Fibroblast of gingiva (primary cell): ENCODE measurements at regions not wholly inside any gene's neighbourhood (a gene's known extent, or its start where the extent isn't known, plus 50 kb on each side); places are given as distances from the start of the nearest gene placed in this dataset.

Source experiments
- DNase-seq: peaks from one replicate; pipeline ENCODE4 v3.0.0-alpha.2; 2011; ENCODE audit warnings: low read depth

GRCh38 chr4:136412708-136413107, 1119.6 kb downstream of the PCDH18 start:
- DNase-seq, result peak; percentile 42

DNA sequence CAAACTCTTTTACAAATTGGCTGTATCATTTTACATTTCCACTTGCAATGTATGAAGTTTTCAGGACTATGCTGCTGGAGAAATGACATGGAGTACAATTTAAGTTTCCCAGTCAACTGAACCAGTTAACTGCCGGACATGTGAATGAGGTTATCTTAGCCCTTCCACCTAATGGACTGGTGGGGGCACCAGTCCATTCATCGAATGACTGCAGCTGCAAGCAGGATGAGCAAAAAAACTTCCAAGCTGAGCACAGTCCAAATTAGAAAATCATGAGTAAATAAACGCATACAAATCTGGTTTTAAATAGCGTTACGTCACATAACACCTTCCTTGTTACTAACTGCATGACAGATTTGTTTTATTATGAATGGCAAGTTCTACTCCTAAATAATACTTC, 1131.5 kb downstream of the PCDH18 start:
- no peak for DNase-seq

DNA sequence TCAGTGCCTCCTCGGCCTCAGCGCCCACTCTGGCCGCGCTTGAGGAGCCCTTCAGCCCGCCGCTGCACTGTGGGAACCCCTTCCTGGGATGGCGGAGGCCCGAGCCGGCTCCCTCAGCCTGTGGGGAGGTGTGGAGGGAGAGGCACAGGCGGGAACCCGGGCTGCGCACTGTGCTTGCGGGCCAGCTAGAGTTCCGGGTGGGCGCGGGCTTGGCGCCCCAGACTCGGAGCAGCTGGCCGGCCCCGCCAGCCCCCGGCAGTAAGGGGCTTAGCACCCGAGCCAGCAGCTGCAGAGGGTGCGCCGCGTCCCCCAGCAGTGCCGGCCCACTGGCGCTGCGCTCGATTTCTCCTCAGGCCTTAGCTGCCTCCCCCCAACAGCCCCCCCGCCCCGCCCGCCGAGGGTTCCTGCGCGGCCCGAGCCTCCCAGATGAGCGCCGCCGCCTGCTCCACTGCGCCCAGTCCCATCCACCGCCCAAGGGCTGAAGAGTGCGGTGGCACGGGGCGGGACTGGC, 1137.0 kb downstream of the PCDH18 start:
- DNase-seq, result no peak

- DNase-seq, result peak; percentile 65
Observed at GRCh38 chr4:136392576-136392975, 1139.7 kb downstream of the PCDH18 start.

DNA sequence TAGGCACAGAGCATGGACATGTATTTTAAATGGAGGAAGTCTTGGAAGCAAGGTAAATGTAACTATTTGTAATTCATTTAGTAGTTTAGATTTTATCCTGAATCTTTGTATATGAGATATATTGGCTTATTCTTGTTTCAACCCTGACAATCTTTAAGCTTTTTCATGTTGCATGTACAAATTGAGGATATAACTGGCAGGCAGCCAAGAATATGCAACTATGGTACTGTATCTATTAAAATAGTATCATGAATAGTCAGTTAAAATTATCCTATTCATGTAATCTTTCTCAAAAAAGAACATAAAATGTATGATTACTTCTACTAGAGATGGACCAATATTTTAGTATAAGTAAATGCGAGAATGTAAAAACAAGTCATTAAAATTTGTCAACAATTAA, 1141.5 kb downstream of the PCDH18 start:
- no peak for DNase-seq

GRCh38 chr4:136383082-136383481, 1149.2 kb downstream of the PCDH18 start:
- DNase-seq, result no peak

- DNase-seq, result no peak
Observed at GRCh38 chr4:136371231-136371630, 1161.1 kb downstream of the PCDH18 start.

DNA sequence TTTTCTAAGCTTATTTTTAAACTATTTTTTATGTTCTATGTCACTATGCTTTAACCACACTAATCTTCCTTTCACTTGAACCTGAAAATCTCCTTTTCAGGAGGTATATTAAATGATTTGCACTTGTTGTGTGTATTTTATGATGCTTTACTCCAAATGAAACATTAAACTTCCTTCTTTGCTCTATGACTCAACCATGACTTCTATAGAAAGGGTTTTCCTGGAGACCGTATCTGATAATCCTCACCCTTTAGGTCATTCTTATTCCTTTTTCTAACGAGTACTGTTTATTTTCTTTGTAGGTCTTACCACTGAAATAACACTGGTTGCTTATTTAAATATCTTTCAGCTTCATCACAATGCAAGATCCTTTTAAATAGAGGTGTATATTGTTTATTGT, 1163.2 kb downstream of the PCDH18 start:
- DNase-seq, result no peak

DNA sequence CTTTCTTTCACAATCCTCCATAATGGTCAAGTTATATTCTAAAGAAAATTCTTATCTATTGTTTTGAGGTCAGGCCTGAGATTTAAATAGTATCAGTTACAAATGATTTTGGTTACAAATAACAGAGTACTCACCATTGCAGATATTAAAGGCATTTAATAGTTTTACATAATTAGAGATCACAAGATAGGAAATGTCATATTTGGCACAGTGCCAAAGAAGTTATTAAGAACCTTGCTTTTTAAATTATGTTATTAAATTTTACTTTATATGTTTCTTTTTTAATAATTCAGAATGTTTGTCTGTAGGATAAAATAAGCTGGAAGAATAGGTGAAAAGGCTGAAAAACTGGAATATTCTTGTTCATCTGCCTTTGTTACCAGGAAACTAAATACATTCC, 1174.7 kb downstream of the PCDH18 start:
- DNase-seq, result no peak

DNA sequence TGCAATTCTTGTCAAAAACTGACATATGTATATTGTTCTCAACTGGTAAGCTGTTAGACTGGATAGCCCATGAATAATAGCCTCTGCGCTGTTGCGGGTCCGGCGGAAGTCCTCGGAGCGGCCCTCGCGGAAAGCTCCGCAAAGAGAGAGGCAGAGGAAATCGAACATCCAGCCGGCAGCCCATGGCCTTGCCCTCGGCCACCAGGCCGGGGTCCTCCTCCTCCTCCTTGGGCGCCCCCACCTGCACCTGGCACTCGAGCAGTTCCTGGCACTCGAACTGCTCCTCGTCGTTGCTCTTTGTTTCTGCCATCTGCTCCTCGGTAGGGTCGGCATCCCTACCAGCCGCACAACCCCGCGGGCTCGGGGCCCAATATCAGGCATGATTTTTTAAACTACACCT, 1176.3 kb downstream of the PCDH18 start:
- DNase-seq, result no peak

DNA sequence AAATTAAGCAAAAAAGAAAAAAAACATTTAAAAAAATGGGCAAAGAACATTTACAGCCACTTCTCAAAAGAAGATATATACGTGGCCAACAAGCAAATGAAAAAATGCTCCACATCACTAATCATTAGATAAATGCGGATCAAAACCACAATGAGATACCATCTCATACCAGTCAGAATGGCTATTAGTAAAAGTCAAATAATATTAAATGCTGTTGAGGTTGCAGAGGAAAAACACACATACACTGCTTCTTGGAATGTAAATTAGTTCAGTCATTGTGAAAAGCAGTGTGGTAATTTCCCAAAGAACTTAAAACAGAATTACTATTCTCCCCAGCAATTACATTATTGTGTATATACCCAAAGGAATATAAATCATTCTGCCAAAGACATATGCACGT, 1189.0 kb downstream of the PCDH18 start:
- DNase-seq, result peak; percentile 3

DNA sequence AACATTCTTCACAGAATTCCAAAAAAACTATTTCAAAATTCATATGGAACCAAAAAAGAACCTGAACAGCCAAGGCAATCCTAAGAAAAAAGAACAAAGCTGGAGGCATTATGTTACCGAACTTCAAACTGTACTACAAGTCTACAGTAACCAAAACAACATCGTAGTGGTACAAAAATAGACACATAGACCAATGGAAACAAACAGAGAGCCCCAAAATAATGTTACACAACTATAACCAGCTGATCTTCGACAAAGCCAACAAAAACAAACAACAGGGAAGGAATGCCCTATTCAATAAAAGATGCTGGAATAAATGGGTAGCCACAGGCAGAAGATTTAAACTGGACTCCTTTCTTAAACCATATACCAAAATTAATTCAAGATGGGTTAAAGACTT, 1189.6 kb downstream of the PCDH18 start:
- peak; percentile 91 for DNase-seq

DNA sequence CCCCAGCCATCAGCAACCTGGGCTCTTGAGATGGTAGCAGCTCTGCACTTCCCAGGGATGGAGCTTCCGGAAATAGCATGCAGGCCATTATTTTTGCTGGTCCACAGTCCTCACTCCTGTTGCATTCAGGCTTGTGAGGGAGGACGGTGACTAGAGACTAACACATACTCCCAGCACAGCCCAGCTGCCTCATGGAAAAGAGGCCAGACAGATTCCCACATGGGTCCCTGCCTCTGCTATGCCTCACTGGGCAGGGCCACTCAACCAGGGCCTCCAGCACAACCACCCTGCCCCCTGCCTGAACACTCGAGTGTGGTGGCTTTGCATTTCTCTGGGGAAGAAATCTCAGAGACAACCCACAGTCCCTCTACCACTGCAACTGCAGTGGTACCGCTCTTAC, 1195.1 kb downstream of the PCDH18 start:
- DNase-seq, result no peak

DNA sequence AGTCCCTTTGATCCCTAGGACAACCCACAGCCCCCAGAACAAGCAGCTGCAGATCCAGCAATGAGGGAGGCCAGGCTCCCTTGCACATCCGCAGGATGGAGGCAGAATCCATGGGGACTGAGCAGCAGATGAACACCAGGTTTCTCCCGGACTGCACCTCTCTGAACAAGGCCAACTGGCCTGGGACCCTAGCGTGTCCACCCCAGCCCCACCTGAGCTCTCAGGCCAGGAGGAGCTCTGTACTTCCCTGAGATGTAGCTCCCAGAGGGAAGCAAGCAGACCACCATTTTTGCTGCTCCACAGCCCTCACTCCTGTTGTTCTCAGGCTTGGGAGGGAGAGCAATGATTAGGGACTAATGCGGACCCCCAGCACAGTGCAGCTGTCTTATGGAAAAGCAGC, 1195.8 kb downstream of the PCDH18 start:
- DNase-seq, result no peak

- no peak for DNase-seq
Observed at GRCh38 chr4:136329042-136329662, 1203.1 kb downstream of the PCDH18 start.

DNA sequence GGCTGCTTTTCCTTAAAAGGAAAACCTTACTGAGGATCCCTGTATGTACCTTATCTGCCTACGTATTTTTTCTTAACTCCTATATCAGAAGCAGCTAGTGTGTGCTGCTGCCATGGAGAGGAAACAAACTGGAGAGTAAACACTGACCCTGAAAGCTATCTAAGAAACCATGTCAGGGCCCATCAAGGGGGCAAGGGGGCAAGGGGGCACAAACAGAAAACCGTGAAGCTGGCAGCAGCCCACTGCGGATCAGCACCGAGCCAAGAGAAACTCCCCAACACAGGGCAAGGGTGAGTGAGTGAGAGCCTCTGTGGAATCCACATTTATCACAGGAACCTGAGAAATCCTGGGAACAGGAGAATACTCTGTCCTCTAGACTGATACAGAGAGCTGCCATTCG, 1204.2 kb downstream of the PCDH18 start:
- no peak for DNase-seq

- no peak for DNase-seq
Observed at GRCh38 chr4:136320465-136320813, 1211.9 kb downstream of the PCDH18 start.

- DNase-seq, result no peak
Observed at GRCh38 chr4:136319789-136320464, 1212.4 kb downstream of the PCDH18 start.

DNA sequence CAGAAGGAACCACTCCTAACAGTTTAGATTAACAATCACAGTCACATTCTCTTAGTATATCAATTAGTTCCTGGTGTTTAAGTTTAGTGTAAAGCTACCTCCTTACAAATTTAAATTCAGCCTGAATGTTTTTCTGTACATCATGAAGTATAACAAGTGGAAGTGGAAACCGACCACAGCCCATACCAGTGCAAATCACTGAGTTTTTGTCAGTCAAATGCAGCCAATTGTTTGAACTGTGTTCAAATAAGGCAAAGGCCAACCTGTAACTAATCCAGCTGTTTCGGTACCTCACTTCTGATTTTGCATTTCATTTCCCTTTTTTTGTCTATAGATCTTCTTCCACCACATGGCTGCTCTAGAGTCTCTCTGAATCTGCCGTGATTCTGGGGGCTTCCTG, 1215.3 kb downstream of the PCDH18 start:
- DNase-seq, result no peak

GRCh38 chr4:136314686-136315085, 1217.6 kb downstream of the PCDH18 start:
- no peak for DNase-seq

GRCh38 chr4:136311774-136312173, 1220.5 kb downstream of the PCDH18 start:
- no peak for DNase-seq

- DNase-seq, result no peak
Observed at GRCh38 chr4:136307765-136308164, 1224.5 kb downstream of the PCDH18 start.

DNA sequence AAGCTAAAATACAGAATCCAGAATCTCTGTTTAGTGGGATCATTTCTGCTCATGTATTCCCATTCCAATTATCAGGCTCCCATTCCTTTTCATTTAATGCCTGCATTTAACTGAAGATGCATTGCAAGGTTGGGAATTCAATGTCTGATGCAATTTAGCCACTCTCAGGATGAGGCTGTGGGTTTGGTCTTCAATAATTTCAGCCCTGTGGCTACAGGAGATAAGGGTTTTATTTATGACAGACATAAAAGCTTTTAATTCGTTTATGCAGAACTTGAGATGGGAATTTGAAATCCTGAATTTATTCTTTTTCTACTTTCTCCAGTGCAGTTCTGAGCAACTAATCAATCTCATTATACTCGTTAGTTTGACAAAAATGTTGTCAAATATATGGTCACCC, 1225.9 kb downstream of the PCDH18 start:
- DNase-seq, result no peak

DNA sequence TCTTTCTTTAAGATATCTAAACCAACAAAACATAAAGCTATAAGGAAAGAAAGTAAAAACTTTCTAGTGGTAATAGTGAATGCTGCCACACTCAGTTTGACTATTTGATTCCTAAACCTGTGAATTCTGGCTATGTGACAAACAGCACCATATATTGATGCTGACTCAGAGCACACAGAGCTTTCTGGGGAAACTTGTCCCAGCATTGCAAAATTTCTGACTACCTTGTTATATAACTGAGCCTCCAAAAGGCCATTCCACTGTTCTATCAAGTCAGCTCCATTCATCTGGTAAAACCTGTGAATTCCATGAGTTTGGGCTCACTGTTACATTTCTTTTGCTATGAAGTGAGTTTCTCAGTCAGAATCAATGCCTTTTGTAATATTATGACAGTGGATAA, 1229.7 kb downstream of the PCDH18 start:
- DNase-seq, result no peak
